ENCODE measurements at regions not wholly inside any gene's neighbourhood (a gene's known extent, or its start where the extent isn't known, plus 50 kb on each side); places are given as distances from the start of the nearest gene placed in this dataset.

- TF ChIP-seq CTCF (conservative IDR thresholded peaks at IDR 0.05 in 1 of 2, IDR thresholded peaks at IDR 0.05 in 1 of 2; ENCODE audit: extremely low read depth in 1 of 2, insufficient read depth in 1 of 2, low read depth in 1 of 2, low read length in 2 of 2), result no peak
- TF ChIP-seq EZH2 (IDR thresholded peaks at IDR 0.05; ENCODE audit: borderline replicate concordance, low read length), result no peak
Measured at GRCh38 chr4:167537761-167538160, 303.5 kb upstream of the SPOCK3 start.
